Body of pancreas (tissue), 4 donors: ENCODE measurements at regions not wholly inside any gene's neighbourhood (a gene's known extent, or its start where the extent isn't known, plus 50 kb on each side); places are given as distances from the start of the nearest gene placed in this dataset.

Source experiments
- ATAC-seq: fragments of 150-250 bp; one replicate; pipeline ENCODE4 v1.9.1; 2016
- DNase-seq, 4 donors: peaks; one replicate each; pipeline ENCODE4 v3.0.0-alpha.2; 2019
- H3K27ac ChIP-seq, 4 donors: fragments of 200-600 bp; sonication (generic); 1 replicate in 3 of 4; 2 replicates in 1 of 4; pipeline versions ENCODE4 v1.5.1 to v1.6.1; 2016 to 2019; ENCODE audit warnings: mild to moderate bottlenecking in 1 of 4, mixed read lengths in 1 of 4, moderate library complexity in 1 of 4
- H3K27me3 ChIP-seq, 2 donors: fragments of 200-600 bp; sonication (generic); one replicate each; pipeline ENCODE4 v1.6.0; 2016; ENCODE audit warnings: mild to moderate bottlenecking in 1 of 2
- H3K36me3 ChIP-seq, 2 donors: fragments of 200-600 bp; sonication (generic); replicated peaks in 1 of 2; 2 replicates each; pipeline ENCODE4 v1.5.1; 2016; ENCODE audit warnings: low read depth in 2 of 2; ENCODE audit not compliant: insufficient read depth in 1 of 2
- H3K4me1 ChIP-seq: fragments of 200-600 bp; sonication (generic); one replicate; pipeline ENCODE4 v1.6.0; 2016
- H3K4me3 ChIP-seq, 2 donors: fragments of 200-600 bp; sonication (generic); 1 replicate in 1 of 2; 2 replicates in 1 of 2; pipeline ENCODE4 v1.5.1; 2016 to 2019
- H3K9me3 ChIP-seq, 3 donors: fragments of 200-600 bp; sonication (generic); 1 replicate in 2 of 3; 2 replicates in 1 of 3; pipeline ENCODE4 v1.5.1; 2016
- CTCF ChIP-seq, 7 experiments: fragments of 450-650 bp in 4 of 7; fragments of 200-600 bp in 3 of 7; sonication (generic) in 3 of 7; IDR thresholded peaks; one replicate each; pipeline ENCODE4 v1.5.1; 2016 to 2019; ENCODE audit warnings: antibody characterized with exemption in 7 of 7
- POLR2A ChIP-seq, 3 donors: fragments of 450-650 bp; IDR thresholded peaks; one replicate each; pipeline ENCODE4 v1.6.1; 2016; ENCODE audit warnings: antibody characterized with exemption in 3 of 3, mild to moderate bottlenecking in 2 of 3
- WGBS, 2 donors: methylation state at CpG; one replicate each; pipeline ENCODE4 v1.1.5; 2017; 5-methylcytosine and 5-hydroxymethylcytosine counted together
- intact Hi-C: fragments of 100-400 bp; cut with DNase I; formaldehyde crosslinking; loops from one replicate; pipeline ENCODE4 v1.15.1; 2023

- Histone ChIP-seq H3K27ac (no peak overlapping the region), H3K4me3 (no peak overlapping the region), H3K9me3 (no peaks in the 10 kb centered on the region), H3K36me3 (no peaks in the 10 kb centered on the region), H3K4me1 (no peaks in the 10 kb centered on the region), H3K27me3 (no peaks in the 10 kb centered on the region)
- no peak for DNase-seq
- ATAC-seq, result no peak
- intact Hi-C loops, result no loop called here
- 56% methylated on average over 4 of the region's 4 CpGs for WGBS, 2 donors
- TF ChIP-seq CTCF (IDR thresholded peaks at IDR 0.05), result no peak
- TF ChIP-seq POLR2A (IDR thresholded peaks at IDR 0.05), result no peak
Measured at GRCh38 chr14:42145766-42146165, 539.1 kb downstream of the LRFN5 start.

DNA sequence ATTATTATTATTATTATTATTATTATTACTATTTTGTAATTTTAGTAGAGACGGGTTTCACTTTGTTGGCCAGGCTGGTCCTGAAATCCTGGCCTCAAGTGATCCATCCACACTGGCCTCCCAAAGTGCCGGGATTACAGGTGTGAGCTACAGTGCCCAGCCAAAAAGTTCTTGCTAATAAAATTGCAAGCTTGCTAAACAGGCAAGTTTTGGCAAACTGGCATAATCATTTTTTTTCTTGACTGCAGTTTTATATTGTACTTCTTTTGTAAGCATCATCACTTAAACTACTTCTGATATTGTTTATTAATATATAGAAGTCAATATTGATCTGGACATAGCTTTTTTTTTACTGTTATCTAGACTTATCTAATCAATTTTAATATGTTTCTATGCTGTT lies 536.4 kb downstream of the LRFN5 start:
- TF ChIP-seq POLR2A (IDR thresholded peaks at IDR 0.05) (no peak), CTCF (IDR thresholded peaks at IDR 0.05) (no peak)
- intact Hi-C loops, result no loop called here
- WGBS, 2 donors, result 76 to 90% methylated on average over 2 of the region's 2 CpGs

GRCh38 chr14:42141328-42141727 lies 534.7 kb downstream of the LRFN5 start:
- TF ChIP-seq CTCF (IDR thresholded peaks at IDR 0.05) (no peak), POLR2A (IDR thresholded peaks at IDR 0.05) (no peak)
- WGBS, 2 donors, result 83 to 93% methylated on average over 2 of the region's 2 CpGs
- DNase-seq, result no peak
- Histone ChIP-seq H3K27ac (no peak overlapping the region), H3K4me1 (no peaks in the 10 kb centered on the region), H3K9me3 (no peaks in the 10 kb centered on the region), H3K27me3 (no peaks in the 10 kb centered on the region), H3K36me3 (no peaks in the 10 kb centered on the region), H3K4me3 (no peak overlapping the region)
- no peak for ATAC-seq
- intact Hi-C loops, result no loop called here

More for the DNA sequence above, 536.4 kb downstream of the LRFN5 start:
- H3K36me3 ChIP-seq, result no peaks in the 10 kb centered on the region
- ATAC-seq (no peak), DNase-seq (no peak)
- H3K4me1 ChIP-seq, result no peaks in the 10 kb centered on the region
- no peak overlapping the region for H3K4me3 ChIP-seq
- H3K27me3 ChIP-seq, result no peaks in the 10 kb centered on the region
- H3K27ac ChIP-seq, result no peak overlapping the region
- no peaks in the 10 kb centered on the region for H3K9me3 ChIP-seq

DNA sequence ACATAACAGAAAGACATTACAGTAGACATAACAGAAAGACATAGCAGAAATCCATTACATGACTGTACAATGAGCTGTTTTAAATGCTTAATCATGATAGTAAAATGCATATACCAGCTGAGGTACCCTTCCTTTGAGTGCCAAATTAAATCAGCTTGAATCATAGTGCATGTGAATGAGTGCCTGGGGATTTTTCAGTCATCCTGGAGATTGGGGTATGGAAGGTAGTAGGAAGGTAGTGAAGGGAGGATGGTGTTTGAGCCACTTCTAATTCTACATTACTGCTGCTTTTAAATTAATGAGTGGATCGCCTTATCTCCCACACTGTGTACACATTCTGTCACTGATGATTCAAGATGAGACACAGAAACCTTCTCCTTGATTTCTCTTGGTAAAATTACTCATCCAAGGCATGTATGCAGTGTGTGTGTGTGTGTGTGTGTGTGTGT lies 534.2 kb downstream of the LRFN5 start:
- no peaks in the 10 kb centered on the region for H3K4me1 ChIP-seq
- intact Hi-C loops, result no loop called here
- no peaks in the 10 kb centered on the region for H3K36me3 ChIP-seq
- H3K4me3 ChIP-seq, result no peak overlapping the region
- DNase-seq (no peak), ATAC-seq (no peak)
- H3K27ac ChIP-seq, result no peak overlapping the region
- no peaks in the 10 kb centered on the region for H3K9me3 ChIP-seq
- H3K27me3 ChIP-seq, result no peaks in the 10 kb centered on the region
- 43 to 54% methylated on average over 1 of the region's 1 CpG for whole genome bisulfite sequencing, 2 donors
- TF ChIP-seq POLR2A (IDR thresholded peaks at IDR 0.05) (no peak), CTCF (IDR thresholded peaks at IDR 0.05) (no peak)

- Histone ChIP-seq H3K4me1 (no peaks in the 10 kb centered on the region), H3K9me3 (no peaks in the 10 kb centered on the region), H3K4me3 (no peak overlapping the region), H3K27me3 (no peaks in the 10 kb centered on the region), H3K36me3 (no peaks in the 10 kb centered on the region), H3K27ac (no peak overlapping the region)
- WGBS, 2 donors, result 49 to 61% methylated on average over 3 of the region's 3 CpGs
- intact Hi-C loops, result no loop called here
- ATAC-seq (no peak), DNase-seq (no peak)
- TF ChIP-seq CTCF (IDR thresholded peaks at IDR 0.05), result no peak
- no peak for TF ChIP-seq POLR2A (IDR thresholded peaks at IDR 0.05)
Measured at GRCh38 chr14:42140001-42140400, 533.3 kb downstream of the LRFN5 start.
